ENCODE measurements at regions not wholly inside any gene's neighbourhood (a gene's known extent, or its start where the extent isn't known, plus 50 kb on each side); places are given as distances from the start of the nearest gene placed in this dataset.

DNA sequence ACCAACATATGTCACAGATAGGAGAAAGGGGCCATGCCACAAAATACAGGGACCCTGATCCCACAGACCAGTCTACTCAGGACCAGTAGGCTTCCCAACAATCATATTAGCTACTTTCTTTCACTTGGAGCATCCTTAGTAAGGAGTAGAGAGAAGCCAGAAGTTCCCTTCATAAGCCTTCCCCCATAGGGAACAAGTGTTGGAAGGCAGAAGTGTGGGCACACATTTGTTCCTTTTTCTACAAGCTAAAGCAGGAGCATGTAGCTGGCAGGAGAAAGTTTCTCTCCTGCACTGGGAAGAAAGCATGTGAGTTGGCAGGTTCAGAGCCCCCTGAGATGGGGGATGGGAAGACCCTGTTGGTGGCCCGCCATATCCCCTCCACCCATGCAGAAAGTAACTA is 165.4 kb downstream of the KCTD12 start:
- ChIA-PET POLR2A (no interaction called here), CTCF (no interaction called here)
- no peak for DNase-seq (ENCODE audit: extremely low spot score)
- no peak for TF ChIP-seq LEF1 (IDR thresholded peaks at IDR 0.05; ENCODE audit: borderline replicate concordance)
- TF ChIP-seq FOXK2 (IDR thresholded peaks at IDR 0.05) = no peak
- TF ChIP-seq CTBP1 (IDR thresholded peaks at IDR 0.05; ENCODE audit: borderline replicate concordance) = no peak
- TF ChIP-seq, protein P1, sequence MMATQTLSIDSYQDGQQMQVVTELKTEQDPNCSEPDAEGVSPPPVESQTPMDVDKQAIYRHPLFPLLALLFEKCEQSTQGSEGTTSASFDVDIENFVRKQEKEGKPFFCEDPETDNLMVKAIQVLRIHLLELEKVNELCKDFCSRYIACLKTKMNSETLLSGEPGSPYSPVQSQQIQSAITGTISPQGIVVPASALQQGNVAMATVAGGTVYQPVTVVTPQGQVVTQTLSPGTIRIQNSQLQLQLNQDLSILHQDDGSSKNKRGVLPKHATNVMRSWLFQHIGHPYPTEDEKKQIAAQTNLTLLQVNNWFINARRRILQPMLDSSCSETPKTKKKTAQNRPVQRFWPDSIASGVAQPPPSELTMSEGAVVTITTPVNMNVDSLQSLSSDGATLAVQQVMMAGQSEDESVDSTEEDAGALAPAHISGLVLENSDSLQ (IDR thresholded peaks at IDR 0.05) = no peak
- no peak for TF ChIP-seq HDGF (IDR thresholded peaks at IDR 0.05; ENCODE audit: borderline replicate concordance)
- TF ChIP-seq ARNT (IDR thresholded peaks at IDR 0.05) = no peak
- TF ChIP-seq TARDBP (IDR thresholded peaks at IDR 0.05) = no peak
- TF ChIP-seq ZNF384 (IDR thresholded peaks at IDR 0.05) = no peak
- no peak for TF ChIP-seq NFRKB (IDR thresholded peaks at IDR 0.05)
- no peak for TF ChIP-seq SUZ12 (IDR thresholded peaks at IDR 0.05)
- TF ChIP-seq ELF4 (IDR thresholded peaks at IDR 0.05) = no peak
- TF ChIP-seq FOXM1 (IDR thresholded peaks at IDR 0.05; ENCODE audit: borderline replicate concordance) = no peak
- no peak for TF ChIP-seq L3MBTL2 (conservative IDR thresholded peaks at IDR 0.05)
- no peak for TF ChIP-seq SP1 (IDR thresholded peaks at IDR 0.05)
- no peak for TF ChIP-seq BHLHE40 (IDR thresholded peaks at IDR 0.05; ENCODE audit: borderline replicate concordance)
- no peak for TF ChIP-seq FOXA1 (IDR thresholded peaks at IDR 0.05)

DNA sequence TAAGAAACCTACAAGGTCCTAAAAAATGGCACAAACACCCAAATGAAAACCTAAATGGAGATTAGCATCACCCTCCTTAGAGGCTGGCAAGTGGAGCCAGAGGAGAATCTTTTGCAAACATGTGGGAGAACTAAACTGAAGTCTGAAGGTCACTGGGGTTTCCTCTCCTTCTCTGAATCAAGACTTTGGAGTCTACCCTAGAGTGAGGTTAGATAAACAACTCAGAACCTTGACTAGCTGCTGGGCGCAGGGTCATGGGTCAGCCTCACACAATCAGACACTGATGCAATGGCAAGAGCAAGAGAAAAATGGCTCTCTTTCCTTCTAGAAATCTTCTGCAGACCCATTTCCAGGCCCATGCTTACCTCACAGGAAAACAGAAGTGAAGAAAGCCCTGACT is 165.8 kb downstream of the KCTD12 start:
- DNase-seq (ENCODE audit: extremely low spot score) = no peak
- TF ChIP-seq SP1 (IDR thresholded peaks at IDR 0.05) (no peak), FOXM1 (IDR thresholded peaks at IDR 0.05; ENCODE audit: borderline replicate concordance) (no peak), LEF1 (IDR thresholded peaks at IDR 0.05; ENCODE audit: borderline replicate concordance) (no peak), BHLHE40 (IDR thresholded peaks at IDR 0.05; ENCODE audit: borderline replicate concordance) (no peak), SUZ12 (IDR thresholded peaks at IDR 0.05) (no peak), FOXA1 (IDR thresholded peaks at IDR 0.05) (no peak)
- ChIA-PET POLR2A (no interaction called here), CTCF (no interaction called here)

DNA sequence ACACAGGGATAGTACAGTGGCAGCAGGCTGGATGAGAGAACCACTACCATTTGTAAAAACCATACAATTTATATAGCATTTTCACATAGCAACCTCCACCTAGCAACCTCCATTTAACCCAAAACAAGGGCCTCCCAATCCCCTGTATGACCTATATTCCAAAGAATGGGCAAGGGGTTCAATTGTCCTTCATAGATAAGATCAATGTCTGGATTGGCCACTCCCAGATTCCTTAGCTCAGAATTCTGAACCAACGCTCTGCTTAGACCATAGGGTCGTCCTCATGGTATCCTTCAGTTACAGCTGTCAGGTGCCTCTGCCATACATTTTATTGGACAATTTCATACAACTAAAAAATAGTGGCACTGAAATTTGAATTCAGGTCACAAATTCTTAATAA is 166.2 kb downstream of the KCTD12 start:
- TF ChIP-seq L3MBTL2 (conservative IDR thresholded peaks at IDR 0.05) = no peak
- no peak for TF ChIP-seq BHLHE40 (IDR thresholded peaks at IDR 0.05; ENCODE audit: borderline replicate concordance)
- no peak for TF ChIP-seq LEF1 (IDR thresholded peaks at IDR 0.05; ENCODE audit: borderline replicate concordance)
- TF ChIP-seq, protein P1 (IDR thresholded peaks at IDR 0.05) = no peak
- TF ChIP-seq CTBP1 (IDR thresholded peaks at IDR 0.05; ENCODE audit: borderline replicate concordance) = no peak
- no peak for TF ChIP-seq ELF4 (IDR thresholded peaks at IDR 0.05)
- TF ChIP-seq FOXK2 (IDR thresholded peaks at IDR 0.05) = no peak
- no peak for TF ChIP-seq HDGF (IDR thresholded peaks at IDR 0.05; ENCODE audit: borderline replicate concordance)
- TF ChIP-seq NFRKB (IDR thresholded peaks at IDR 0.05) = no peak
- TF ChIP-seq SUZ12 (IDR thresholded peaks at IDR 0.05) = no peak
- TF ChIP-seq TARDBP (IDR thresholded peaks at IDR 0.05) = no peak
- no peak for TF ChIP-seq ZNF384 (IDR thresholded peaks at IDR 0.05)
- TF ChIP-seq SP1 (IDR thresholded peaks at IDR 0.05) = no peak
- no peak for TF ChIP-seq FOXA1 (IDR thresholded peaks at IDR 0.05)
- TF ChIP-seq ARNT (IDR thresholded peaks at IDR 0.05) = no peak
- no peak for TF ChIP-seq FOXM1 (IDR thresholded peaks at IDR 0.05; ENCODE audit: borderline replicate concordance)
- DNase-seq (ENCODE audit: extremely low spot score) = no peak
- POLR2A ChIA-PET = no interaction called here
- CTCF ChIA-PET = no interaction called here

DNA sequence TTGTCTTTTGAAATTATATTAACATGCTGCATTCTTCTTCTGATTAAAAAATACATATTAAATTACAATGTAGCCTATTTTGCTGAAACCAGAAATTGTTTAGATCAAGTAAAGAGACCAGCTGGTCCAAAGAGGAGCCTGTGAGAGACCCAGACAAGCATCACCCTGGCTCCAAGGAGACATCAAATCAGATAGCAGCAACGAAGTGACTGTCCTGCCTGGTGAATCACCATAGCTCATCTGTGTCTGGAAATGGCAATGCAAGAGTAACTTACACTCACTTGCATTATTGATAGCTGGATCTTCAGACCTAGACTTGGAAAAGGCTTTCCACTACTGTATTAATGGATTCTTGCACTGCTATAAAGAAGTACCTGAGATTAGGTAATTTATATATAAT is 169.1 kb downstream of the KCTD12 start:
- no peak for DNase-seq (ENCODE audit: extremely low spot score)
- TF ChIP-seq TARDBP (IDR thresholded peaks at IDR 0.05) (no peak), BHLHE40 (IDR thresholded peaks at IDR 0.05; ENCODE audit: borderline replicate concordance) (no peak), NFRKB (IDR thresholded peaks at IDR 0.05) (no peak), SP1 (IDR thresholded peaks at IDR 0.05) (no peak), CTBP1 (IDR thresholded peaks at IDR 0.05; ENCODE audit: borderline replicate concordance) (no peak), LEF1 (IDR thresholded peaks at IDR 0.05; ENCODE audit: borderline replicate concordance) (no peak), ELF4 (IDR thresholded peaks at IDR 0.05) (no peak)
- TF ChIP-seq, protein P1 (IDR thresholded peaks at IDR 0.05) = no peak
- ChIA-PET POLR2A (no interaction called here), CTCF (no interaction called here)

DNA sequence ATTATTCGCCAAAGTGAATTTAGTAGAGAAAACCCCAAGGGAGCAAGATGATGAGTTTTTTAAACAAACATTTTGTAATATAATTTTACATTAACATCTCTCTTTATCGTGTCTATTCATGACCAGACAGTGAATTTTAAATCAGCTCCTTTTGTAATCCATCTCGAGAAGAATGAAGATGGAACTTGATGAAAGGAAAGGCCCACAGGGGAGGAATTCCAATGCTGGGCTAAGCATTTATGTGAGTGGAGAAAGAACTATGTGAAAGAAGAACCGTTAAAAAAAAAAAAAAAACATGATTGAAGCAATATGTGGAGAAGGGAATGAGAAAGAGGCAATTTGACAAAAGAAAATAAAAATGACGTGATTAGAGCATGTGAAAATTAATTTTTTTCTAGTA is 170.6 kb downstream of the KCTD12 start:
- ChIA-PET POLR2A (no interaction called here), CTCF (no interaction called here)
- DNase-seq (ENCODE audit: extremely low spot score) = no peak

DNA sequence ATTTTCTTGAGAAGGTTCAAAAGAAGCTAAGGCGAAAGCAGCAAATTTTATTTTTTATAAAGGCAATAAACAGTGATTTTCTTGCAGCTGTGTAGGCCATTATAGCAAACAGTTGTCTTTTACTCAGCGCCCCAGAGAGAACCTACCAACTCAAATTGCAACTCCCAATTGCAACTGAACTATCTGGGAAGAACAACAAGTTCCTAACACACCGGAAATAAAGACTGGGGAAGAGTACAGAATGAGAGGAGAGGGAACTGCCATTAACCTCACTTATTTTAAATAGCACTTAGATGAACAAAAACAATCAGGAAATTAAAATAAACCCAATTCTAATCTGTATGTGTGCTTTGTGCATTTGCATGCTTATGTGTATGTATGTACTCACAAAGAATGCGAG is 171.1 kb downstream of the KCTD12 start:
- ChIA-PET POLR2A (no interaction called here), CTCF (no interaction called here)
- no peak for DNase-seq (ENCODE audit: extremely low spot score)
- TF ChIP-seq TARDBP (IDR thresholded peaks at IDR 0.05) (no peak), BHLHE40 (IDR thresholded peaks at IDR 0.05; ENCODE audit: borderline replicate concordance) (no peak), NFRKB (IDR thresholded peaks at IDR 0.05) (no peak), FOXK2 (IDR thresholded peaks at IDR 0.05) (no peak), HDGF (IDR thresholded peaks at IDR 0.05; ENCODE audit: borderline replicate concordance) (no peak)

More for the DNA sequence above, 170.6 kb downstream of the KCTD12 start:
- no peak for TF ChIP-seq ARNT (IDR thresholded peaks at IDR 0.05)
- TF ChIP-seq SUZ12 (IDR thresholded peaks at IDR 0.05) = no peak

DNA sequence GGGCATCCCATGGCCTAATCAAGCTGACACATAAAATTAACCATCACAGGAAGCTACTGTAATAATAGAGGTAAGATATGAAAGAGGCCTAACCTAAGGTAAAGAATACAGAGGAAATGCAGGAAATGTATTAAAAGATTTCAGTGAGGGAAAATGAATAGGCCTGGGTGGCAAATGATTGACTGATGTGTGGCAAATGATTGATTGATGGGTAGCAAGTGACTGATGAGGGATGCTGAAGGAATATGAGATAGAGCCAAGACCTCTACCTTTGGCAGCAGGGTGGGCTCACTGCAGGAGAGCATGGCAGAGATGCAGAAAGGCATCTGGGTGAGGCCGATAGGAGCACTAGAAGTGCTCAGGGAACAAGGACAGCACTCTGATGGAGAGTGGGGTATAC is 172.9 kb downstream of the KCTD12 start:
- POLR2A ChIA-PET = no interaction called here
- CTCF ChIA-PET = no interaction called here
- no peak for TF ChIP-seq NFRKB (IDR thresholded peaks at IDR 0.05)
- TF ChIP-seq, protein P1 (IDR thresholded peaks at IDR 0.05) = peak; percentile 67
- no peak for DNase-seq (ENCODE audit: extremely low spot score)

Data from HEK293T (cell line).